Stimulated activated CD4-positive, alpha-beta T cell treated with anti-CD3 and anti-CD28 coated beads, TNF-alpha, amount 100 ng/mL, for 4 hours (primary cell): ENCODE measurements at regions not wholly inside any gene's neighbourhood (a gene's known extent, or its start where the extent isn't known, plus 50 kb on each side); places are given as distances from the start of the nearest gene placed in this dataset.
"Not testable (repeated sequence)": the region's sequence is repeated elsewhere in the genome, so short reads cannot be mapped to it uniquely, and the experiment has no call there.

ENCODE experiments used
- DNase-seq, 3 experiments: peaks; one replicate each; pipeline ENCODE4 v3.0.0-alpha.2; 2020; ENCODE audit warnings: low read depth in 3 of 3

- no peak for DNase-seq
These were observed 717.6 kb downstream of the TDRD15 start for GRCh38 chr2:21841341-21841740.

- DNase-seq, result not testable (repeated sequence)
These were observed 726.6 kb downstream of the TDRD15 start for GRCh38 chr2:21850367-21850766.

GRCh38 chr2:21854938-21855337, 731.2 kb downstream of the TDRD15 start:
- DNase-seq, result no peak

- DNase-seq, result no peak
These were observed 732.9 kb downstream of the TDRD15 start for GRCh38 chr2:21856708-21857107.

GRCh38 chr2:21860907-21861306, 737.1 kb downstream of the TDRD15 start:
- no peak for DNase-seq

GRCh38 chr2:21866316-21866715, 742.5 kb downstream of the TDRD15 start:
- no peak for DNase-seq

GRCh38 chr2:21887881-21888280, 764.1 kb downstream of the TDRD15 start:
- no peak for DNase-seq

GRCh38 chr2:21890041-21890440, 766.3 kb downstream of the TDRD15 start:
- DNase-seq, result no peak

- DNase-seq, result no peak
These were observed 766.9 kb downstream of the TDRD15 start for GRCh38 chr2:21890716-21891115.

- no peak for DNase-seq
These were observed 767.4 kb downstream of the TDRD15 start for GRCh38 chr2:21891191-21891590.

GRCh38 chr2:21892140-21892539, 768.4 kb downstream of the TDRD15 start:
- no peak for DNase-seq

- no peak for DNase-seq
These were observed 771.4 kb downstream of the TDRD15 start for GRCh38 chr2:21895200-21895599.

GRCh38 chr2:21908712-21909380, 785.1 kb downstream of the TDRD15 start:
- DNase-seq, result not testable (repeated sequence)

GRCh38 chr2:21910832-21911507, 787.2 kb downstream of the TDRD15 start:
- no peak for DNase-seq

GRCh38 chr2:21912405-21912804, 788.6 kb downstream of the TDRD15 start:
- no peak for DNase-seq

- DNase-seq, result no peak
These were observed 791.4 kb downstream of the TDRD15 start for GRCh38 chr2:21915201-21915600.

GRCh38 chr2:21916934-21917522, 793.3 kb downstream of the TDRD15 start:
- DNase-seq, result no peak

- no peak for DNase-seq
These were observed 797.0 kb downstream of the TDRD15 start for GRCh38 chr2:21920721-21921120.

GRCh38 chr2:21924640-21925285, 801.0 kb downstream of the TDRD15 start:
- DNase-seq, result no peak

GRCh38 chr2:21928292-21928691, 804.5 kb downstream of the TDRD15 start:
- DNase-seq, result no peak

GRCh38 chr2:21930226-21930625, 806.5 kb downstream of the TDRD15 start:
- no peak for DNase-seq

- DNase-seq, result no peak
These were observed 816.2 kb downstream of the TDRD15 start for GRCh38 chr2:21939967-21940366.

GRCh38 chr2:21944536-21944935, 820.8 kb downstream of the TDRD15 start:
- DNase-seq, result no peak
